Peyer's patch (tissue), 4 donors: ENCODE measurements at regions not wholly inside any gene's neighbourhood (a gene's known extent, or its start where the extent isn't known, plus 50 kb on each side); places are given as distances from the start of the nearest gene placed in this dataset.

Experiments used
- POLR2A ChIP-seq, 2 donors: fragments of 450-650 bp; IDR thresholded peaks; one replicate each; pipeline ENCODE4 v1.5.1; 2017; ENCODE audit warnings: antibody characterized with exemption in 2 of 2, mild to moderate bottlenecking in 2 of 2, moderate library complexity in 2 of 2
- TF ChIP-seq, protein P1 (sequence below), 6 experiments: fragments of 450-650 bp in 4 of 6; fragments of 200-600 bp in 2 of 6; sonication (generic) in 1 of 6; IDR thresholded peaks; one replicate each; pipeline ENCODE4 v1.5.1; 2017 to 2019; ENCODE audit warnings: antibody characterized with exemption in 6 of 6, mild to moderate bottlenecking in 3 of 6, moderate library complexity in 1 of 6

- no peak for TF ChIP-seq POLR2A (IDR thresholded peaks at IDR 0.05)
- TF ChIP-seq, protein P1, sequence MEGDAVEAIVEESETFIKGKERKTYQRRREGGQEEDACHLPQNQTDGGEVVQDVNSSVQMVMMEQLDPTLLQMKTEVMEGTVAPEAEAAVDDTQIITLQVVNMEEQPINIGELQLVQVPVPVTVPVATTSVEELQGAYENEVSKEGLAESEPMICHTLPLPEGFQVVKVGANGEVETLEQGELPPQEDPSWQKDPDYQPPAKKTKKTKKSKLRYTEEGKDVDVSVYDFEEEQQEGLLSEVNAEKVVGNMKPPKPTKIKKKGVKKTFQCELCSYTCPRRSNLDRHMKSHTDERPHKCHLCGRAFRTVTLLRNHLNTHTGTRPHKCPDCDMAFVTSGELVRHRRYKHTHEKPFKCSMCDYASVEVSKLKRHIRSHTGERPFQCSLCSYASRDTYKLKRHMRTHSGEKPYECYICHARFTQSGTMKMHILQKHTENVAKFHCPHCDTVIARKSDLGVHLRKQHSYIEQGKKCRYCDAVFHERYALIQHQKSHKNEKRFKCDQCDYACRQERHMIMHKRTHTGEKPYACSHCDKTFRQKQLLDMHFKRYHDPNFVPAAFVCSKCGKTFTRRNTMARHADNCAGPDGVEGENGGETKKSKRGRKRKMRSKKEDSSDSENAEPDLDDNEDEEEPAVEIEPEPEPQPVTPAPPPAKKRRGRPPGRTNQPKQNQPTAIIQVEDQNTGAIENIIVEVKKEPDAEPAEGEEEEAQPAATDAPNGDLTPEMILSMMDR (IDR thresholded peaks at IDR 0.05), result no peak
Observed at GRCh38 chr7:76133164-76133775, 68.4 kb upstream of the SRRM3 start.
